ENCODE measurements at regions not wholly inside any gene's neighbourhood (a gene's known extent, or its start where the extent isn't known, plus 50 kb on each side); places are given as distances from the start of the nearest gene placed in this dataset.

DNA sequence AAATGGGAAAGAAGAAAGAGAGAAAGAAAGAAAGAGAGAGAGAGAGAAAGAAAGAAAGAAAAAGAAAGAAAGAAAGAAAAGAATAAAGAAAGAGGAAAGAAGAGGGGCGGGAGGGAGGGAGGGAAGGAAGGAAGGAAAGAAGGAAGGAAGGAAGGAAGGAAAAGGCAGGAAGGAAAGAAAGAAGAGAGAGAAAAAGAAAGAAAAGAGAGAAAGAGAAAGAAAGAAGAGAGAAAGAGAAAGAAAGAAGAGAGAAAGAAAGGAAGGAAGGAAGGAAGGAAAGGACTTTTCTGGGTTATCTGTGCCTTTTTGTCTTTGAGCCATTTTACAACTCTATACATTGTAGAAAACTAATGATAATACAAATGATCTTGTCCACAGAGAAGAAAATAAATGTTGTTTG lies 136.6 kb upstream of the SMAD3 start:
- no peak overlapping the region for H4K8ac ChIP-seq (replicated peaks; ENCODE audit: insufficient read length, low read depth, low read length)
- H2BK20ac ChIP-seq (ENCODE audit: low read depth, low read length, poor library complexity, severe bottlenecking), result no peak overlapping the region
- H2BK120ac ChIP-seq (ENCODE audit: low read depth, low read length, poor library complexity, severe bottlenecking), result no peak overlapping the region
- H3K4ac ChIP-seq (ENCODE audit: low read depth, low read length), result no peak overlapping the region
- H3K27me3 Mint-ChIP-seq (ENCODE audit: low read depth), result no peaks in the 10 kb centered on the region; the same call in 1 of the 2 replicates
- peaks cover 4 to 14% (median 11%) of the 10 kb centered on the region in 3 experiments for H3K36me3 Mint-ChIP-seq (ENCODE audit: insufficient read depth in 1 of 3, low read depth in 3 of 3)
- no peak overlapping the region for H3K9ac ChIP-seq (ENCODE audit: extremely low read depth, insufficient read length, low read length)
- no peak overlapping the region for H3K27ac Mint-ChIP-seq
- H3K79me1 ChIP-seq (ENCODE audit: insufficient read depth, low read depth, low read length, poor library complexity, severe bottlenecking), result no peaks in the 10 kb centered on the region
- H2BK12ac ChIP-seq (ENCODE audit: insufficient read length, low read depth, low read length), result no peak overlapping the region
- no peak overlapping the region for H2BK5ac ChIP-seq (ENCODE audit: insufficient read length, low read length)
- no peak for DNase-seq
- H2BK15ac ChIP-seq (ENCODE audit: low read depth, low read length), result no peak overlapping the region
- H3T11ph ChIP-seq (ENCODE audit: low read length), result no peak overlapping the region
- peaks cover 24 to 26% of the 10 kb centered on the region in 2 experiments for H3K4me1 Mint-ChIP-seq
- no peak overlapping the region for H3K14ac ChIP-seq (ENCODE audit: insufficient read depth, low read length)
- no peak overlapping the region for H2AFZ ChIP-seq (ENCODE audit: low read length)
- no peak overlapping the region for H3K18ac ChIP-seq (ENCODE audit: insufficient read length, low read depth, low read length)
- no peak overlapping the region for H4K5ac ChIP-seq (ENCODE audit: insufficient read length, low read depth, low read length)
- no peak overlapping the region for H3K27ac ChIP-seq (ENCODE audit: insufficient read length, low read depth, low read length)
- H3K27me3 ChIP-seq (ENCODE audit: insufficient read depth, low read length), result no peaks in the 10 kb centered on the region
- WGBS (ENCODE audit: extremely low coverage, insufficient read length, low lambda C conversion rate), result no CpG with 5 or more reads among the region's 1 CpG
- H3K4me1 ChIP-seq (ENCODE audit: insufficient read depth, low read length), result peaks cover 3% of the 10 kb centered on the region; the same call in 1 of the 2 replicates
- H3K9me3 Mint-ChIP-seq, result peaks cover 14 to 15% of the 10 kb centered on the region in 2 experiments
- H3K9me3 ChIP-seq (ENCODE audit: control insufficient read depth, low read depth, low read length), result peaks cover 6% of the 10 kb centered on the region
- H4K20me1 ChIP-seq (ENCODE audit: control insufficient read depth, insufficient read depth, insufficient read length), result no peaks in the 10 kb centered on the region
- TF ChIP-seq, protein P1, sequence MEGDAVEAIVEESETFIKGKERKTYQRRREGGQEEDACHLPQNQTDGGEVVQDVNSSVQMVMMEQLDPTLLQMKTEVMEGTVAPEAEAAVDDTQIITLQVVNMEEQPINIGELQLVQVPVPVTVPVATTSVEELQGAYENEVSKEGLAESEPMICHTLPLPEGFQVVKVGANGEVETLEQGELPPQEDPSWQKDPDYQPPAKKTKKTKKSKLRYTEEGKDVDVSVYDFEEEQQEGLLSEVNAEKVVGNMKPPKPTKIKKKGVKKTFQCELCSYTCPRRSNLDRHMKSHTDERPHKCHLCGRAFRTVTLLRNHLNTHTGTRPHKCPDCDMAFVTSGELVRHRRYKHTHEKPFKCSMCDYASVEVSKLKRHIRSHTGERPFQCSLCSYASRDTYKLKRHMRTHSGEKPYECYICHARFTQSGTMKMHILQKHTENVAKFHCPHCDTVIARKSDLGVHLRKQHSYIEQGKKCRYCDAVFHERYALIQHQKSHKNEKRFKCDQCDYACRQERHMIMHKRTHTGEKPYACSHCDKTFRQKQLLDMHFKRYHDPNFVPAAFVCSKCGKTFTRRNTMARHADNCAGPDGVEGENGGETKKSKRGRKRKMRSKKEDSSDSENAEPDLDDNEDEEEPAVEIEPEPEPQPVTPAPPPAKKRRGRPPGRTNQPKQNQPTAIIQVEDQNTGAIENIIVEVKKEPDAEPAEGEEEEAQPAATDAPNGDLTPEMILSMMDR (conservative IDR thresholded peaks at IDR 0.05), result no peak
- H4K91ac ChIP-seq (ENCODE audit: insufficient read length, low read depth, low read length), result no peak overlapping the region
- no peak overlapping the region for H2AK5ac ChIP-seq (ENCODE audit: insufficient read length, low read length)
- no peak overlapping the region for H3K4me3 Mint-ChIP-seq
- no peak overlapping the region for H3K23ac ChIP-seq (ENCODE audit: insufficient read length, low read depth, low read length)
- H3K79me2 ChIP-seq (ENCODE audit: insufficient read depth, low read length), result no peaks in the 10 kb centered on the region
- H3K23me2 ChIP-seq (ENCODE audit: insufficient read length, low read depth, low read length, poor library complexity, severe bottlenecking), result no peaks in the 10 kb centered on the region
- no peak overlapping the region for H3K56ac ChIP-seq (ENCODE audit: insufficient read length, low read depth, low read length)
- no peak overlapping the region for H3K4me2 ChIP-seq (ENCODE audit: insufficient read depth, insufficient read length, low read length)

All from H9 (cell line).